Endothelial cell of umbilical vein (primary cell): ENCODE measurements at regions not wholly inside any gene's neighbourhood (a gene's known extent, or its start where the extent isn't known, plus 50 kb on each side); places are given as distances from the start of the nearest gene placed in this dataset.

ENCODE experiments used
- BruUV-seq: library from RNA; stranded (reverse); fragments of 400-500 nt; replicated peaks from 2 replicates; lab custom pipeline; 2021; lab: Mats Ljungman, UMichigan
- CTCF ChIA-PET: fragments of 300-600, 350-600 bp; sonication (Branson Sonifier 250); formaldehyde crosslinking; loops from one replicate; lab custom pipeline; 2021; ENCODE audit warnings: antibody characterized with exemption, inconsistent platforms; lab: Charles Lee
- POLR2A ChIA-PET: fragments of 300-600, 350-600 bp; sonication (Branson Sonifier 250); formaldehyde crosslinking; loops from one replicate; lab custom pipeline; 2021; ENCODE audit warnings: antibody characterized with exemption, inconsistent platforms; lab: Charles Lee
- DNase-seq: peaks from one replicate; pipeline ENCODE4 v3.0.0-alpha.2; 2011; ENCODE audit warnings: low read depth, low spot score
- FAIRE-seq: peaks from 2 replicates; lab custom pipeline; 2011; peaks lifted over from hg19 to GRCh38; lab: Jason Lieb, UNC
- H2AFZ ChIP-seq: 2 replicates; pipeline ENCODE4 v1.6.0; 2012; ENCODE audit warnings: low read depth, low read length, control low read depth, inconsistent platforms
- H3K27ac ChIP-seq: 2 replicates; pipeline ENCODE4 v1.5.1; 2011; ENCODE audit warnings: low read depth, mild to moderate bottlenecking, control low read depth, low read length, moderate library complexity; ENCODE audit not compliant: insufficient read depth
- H3K27me3 ChIP-seq, 2 experiments: 2 replicates each; pipeline versions ENCODE4 v1.6.0 to v1.6.1; 2011; ENCODE audit warnings: low read length in 2 of 2, mixed read lengths in 1 of 2; ENCODE audit not compliant: control insufficient read depth in 2 of 2, insufficient read depth in 2 of 2
- H3K36me3 ChIP-seq, 2 experiments: 2 replicates in 1 of 2; 3 replicates in 1 of 2; pipeline ENCODE4 v1.5.1; 2011; ENCODE audit warnings: low read length in 2 of 2, mild to moderate bottlenecking in 1 of 2, moderate library complexity in 1 of 2; ENCODE audit not compliant: control insufficient read depth in 2 of 2, insufficient read depth in 2 of 2; ENCODE audit errors: extremely low read depth in 1 of 2
- H3K4me1 ChIP-seq: 3 replicates; pipeline ENCODE4 v1.5.1; 2011; ENCODE audit warnings: mild to moderate bottlenecking, low read length; ENCODE audit not compliant: control insufficient read depth, insufficient read depth; ENCODE audit errors: extremely low read depth
- H3K4me2 ChIP-seq: 2 replicates; pipeline ENCODE4 v1.6.1; 2011; ENCODE audit warnings: low read length, control low read depth, mixed read lengths; ENCODE audit not compliant: insufficient read depth
- H3K4me3 ChIP-seq, 3 experiments: fragments of 200-600 bp in 1 of 3; sonication (generic), shearing (Covaris generic) in 1 of 3; replicated peaks in 1 of 3; 2 replicates each; pipeline ENCODE4 v1.5.1; 2011 to 2016; ENCODE audit warnings: control low read depth in 3 of 3, low read length in 3 of 3, mild to moderate bottlenecking in 2 of 3, inconsistent platforms in 1 of 3, low read depth in 1 of 3, moderate library complexity in 1 of 3; ENCODE audit not compliant: insufficient read depth in 1 of 3
- H3K79me2 ChIP-seq: 2 replicates; pipeline ENCODE4 v1.6.0; 2012; ENCODE audit warnings: low read length, inconsistent platforms; ENCODE audit not compliant: control insufficient read depth, insufficient read depth
- H3K9ac ChIP-seq: replicated peaks from 2 replicates; pipeline ENCODE3; 2011; ENCODE audit warnings: low read length, control low read depth; ENCODE audit not compliant: insufficient read depth; ENCODE audit errors: extremely low read depth
- H3K9me1 ChIP-seq: replicated peaks from 3 replicates; pipeline ENCODE4 v1.6.0; 2011; ENCODE audit warnings: mild to moderate bottlenecking, low read length; ENCODE audit not compliant: control insufficient read depth, insufficient read depth; ENCODE audit errors: extremely low read depth
- H3K9me3 ChIP-seq: replicated peaks from 2 replicates; pipeline ENCODE4 v1.5.1; 2012; ENCODE audit warnings: low read length, inconsistent platforms; ENCODE audit not compliant: control insufficient read depth, insufficient read depth
- H4K20me1 ChIP-seq: replicated peaks from 2 replicates; pipeline ENCODE3; 2011; ENCODE audit warnings: mild to moderate bottlenecking, low read length; ENCODE audit not compliant: control insufficient read depth, insufficient read depth; ENCODE audit errors: extremely low read depth
- CTCF ChIP-seq, 2 donors: IDR thresholded peaks; 1 replicate in 1 of 2; 2 replicates in 1 of 2; pipeline ENCODE4 v1.5.1; 2011; ENCODE audit warnings: low read length in 2 of 2, mild to moderate bottlenecking in 2 of 2, moderate library complexity in 2 of 2, control low read depth in 1 of 2, inconsistent platforms in 1 of 2, low read depth in 1 of 2; ENCODE audit not compliant: insufficient read depth in 1 of 2; ENCODE audit errors: extremely low read depth in 1 of 2
- EZH2 ChIP-seq: IDR thresholded peaks from 2 replicates; pipeline ENCODE4 v1.6.1; 2012; ENCODE audit warnings: borderline replicate concordance, low read depth, mild to moderate bottlenecking, moderate library complexity, low read length, inconsistent platforms; ENCODE audit not compliant: severe bottlenecking
- FOS ChIP-seq: IDR thresholded peaks from 2 replicates; pipeline ENCODE4 v1.6.1; 2011; ENCODE audit warnings: mild to moderate bottlenecking, low read length, moderate library complexity, borderline replicate concordance; ENCODE audit not compliant: insufficient read depth
- GATA2 ChIP-seq: IDR thresholded peaks from 2 replicates; pipeline ENCODE4 v1.7.0; 2011; ENCODE audit warnings: low read depth, mild to moderate bottlenecking, moderate library complexity, mixed read lengths, low read length; ENCODE audit not compliant: insufficient read length, insufficient read depth
- JUN ChIP-seq: IDR thresholded peaks from 2 replicates; pipeline ENCODE4 v1.6.1; 2011; ENCODE audit warnings: borderline replicate concordance, low read depth; ENCODE audit not compliant: insufficient read length, insufficient read depth
- MAX ChIP-seq: IDR thresholded peaks from 2 replicates; pipeline ENCODE4 v1.6.1; 2011; ENCODE audit not compliant: insufficient read depth, insufficient read length
- MYC ChIP-seq: IDR thresholded peaks from one replicate; pipeline ENCODE4 v1.6.1; 2011; ENCODE audit warnings: mild to moderate bottlenecking, low read depth, low read length
- POLR2A ChIP-seq: IDR thresholded peaks from 2 replicates; pipeline ENCODE4 v1.6.1; 2012; ENCODE audit warnings: low read depth, mild to moderate bottlenecking, control low read depth, low read length
- POLR2AphosphoS5 ChIP-seq: IDR thresholded peaks from 2 replicates; pipeline ENCODE4 v1.6.1; 2012; ENCODE audit warnings: low read depth, mild to moderate bottlenecking, control low read depth, low read length, moderate library complexity; ENCODE audit not compliant: insufficient read depth
- dilution Hi-C: fragments of 300-500 bp; cut with MboI; formaldehyde crosslinking; loops from one replicate; pipeline ENCODE4 v1.15.0; 2019; ENCODE audit warnings: low sequenced_read_pairs; ENCODE audit not compliant: extremely low pct_ligation_motif_present
- intact Hi-C: fragments of 100-400 bp; cut with micrococcal nuclease; formaldehyde crosslinking; loops from one replicate; pipeline ENCODE4 v1.10.0; 2022

GRCh38 chr18:31258789-31259188 lies 59.2 kb upstream of the DSG1 start:
- dilution Hi-C loops (no loop called here), intact Hi-C loops (no loop called here)
- no peak overlapping the region for H3K4me3 ChIP-seq
- H3K9ac ChIP-seq = no peak overlapping the region
- no peaks in the 10 kb centered on the region for H3K79me2 ChIP-seq
- H3K27ac ChIP-seq = no peak overlapping the region
- DNase-seq (no peak), FAIRE-seq (no peak)
- H4K20me1 ChIP-seq = no peaks in the 10 kb centered on the region
- peaks cover 0 to 3% of the 10 kb centered on the region in 2 experiments for H3K27me3 ChIP-seq
- no peaks in the 10 kb centered on the region for H3K9me1 ChIP-seq
- no peaks in the 10 kb centered on the region for H3K4me1 ChIP-seq
- H3K36me3 ChIP-seq = no peaks in the 10 kb centered on the region
- BruUV-seq = no TSS peak
- no peak overlapping the region for H2AFZ ChIP-seq
- POLR2A ChIA-PET = no interaction called here
- H3K9me3 ChIP-seq = no peaks in the 10 kb centered on the region
- TF ChIP-seq MAX (no peak), POLR2A (no peak), GATA2 (no peak), CTCF (IDR thresholded peaks at IDR 0.05; ENCODE audit: extremely low read depth in 1 of 2, insufficient read depth in 1 of 2, low read depth in 1 of 2, low read length in 2 of 2) (no peak), FOS (no peak), EZH2 (no peak), POLR2AphosphoS5 (no peak), JUN (no peak), MYC (no peak)
- H3K4me2 ChIP-seq = no peak overlapping the region
- CTCF ChIA-PET = interaction anchor here (0.6 kb wide), 1 partner anchor 22 kb away, joined by 3 read pairs; no protein-coding TSS in a partner anchor
